ENCODE measurements at regions not wholly inside any gene's neighbourhood (a gene's known extent, or its start where the extent isn't known, plus 50 kb on each side); places are given as distances from the start of the nearest gene placed in this dataset.
A peak's percentile ranks its signal among the peaks of the same experiment; 100 is the strongest.

DNA sequence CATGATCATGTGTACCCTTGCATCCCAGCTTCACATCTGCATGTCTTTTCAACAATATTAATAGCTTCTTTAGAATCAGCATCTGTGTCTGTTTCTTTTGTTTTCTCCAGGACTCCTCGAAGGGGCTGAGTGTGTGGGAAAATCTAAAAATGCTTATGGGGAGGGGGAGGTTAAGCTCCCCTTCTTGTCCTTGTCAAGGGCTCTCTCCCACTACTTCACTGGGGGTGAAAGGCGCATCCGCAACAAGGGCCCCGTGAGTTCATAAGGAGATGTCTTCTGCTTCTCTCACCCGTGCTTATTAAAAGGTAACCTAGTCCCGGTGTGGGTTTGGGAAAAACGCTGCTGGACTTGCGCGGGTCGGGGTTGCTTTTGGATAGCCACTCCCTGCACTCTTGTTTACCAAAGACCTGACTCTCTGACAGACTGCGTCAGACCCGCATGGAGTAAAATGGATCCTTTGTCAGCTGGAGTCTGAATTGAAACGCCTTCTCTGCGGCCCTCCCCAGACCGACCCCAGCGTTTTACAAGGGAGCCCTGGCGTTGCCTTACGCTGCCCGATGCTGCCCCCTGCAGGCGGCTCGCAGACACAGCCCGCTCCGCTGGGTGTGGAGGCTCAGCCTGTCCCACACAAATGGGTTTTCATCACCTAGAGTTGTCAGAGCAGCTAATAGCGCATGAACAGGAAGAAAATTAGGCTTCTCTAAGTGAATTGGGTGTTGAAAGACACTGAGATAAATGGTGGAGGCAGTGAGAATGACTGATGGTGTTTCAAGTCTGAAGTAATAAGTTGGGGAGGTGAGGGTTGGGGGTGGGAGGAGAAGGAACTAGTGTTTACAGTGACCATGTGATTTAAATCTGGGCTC, 53.8 kb downstream of the IER5 start:
- peak; percentile 93 for DNase-seq (ENCODE audit: low spot score)

DNA sequence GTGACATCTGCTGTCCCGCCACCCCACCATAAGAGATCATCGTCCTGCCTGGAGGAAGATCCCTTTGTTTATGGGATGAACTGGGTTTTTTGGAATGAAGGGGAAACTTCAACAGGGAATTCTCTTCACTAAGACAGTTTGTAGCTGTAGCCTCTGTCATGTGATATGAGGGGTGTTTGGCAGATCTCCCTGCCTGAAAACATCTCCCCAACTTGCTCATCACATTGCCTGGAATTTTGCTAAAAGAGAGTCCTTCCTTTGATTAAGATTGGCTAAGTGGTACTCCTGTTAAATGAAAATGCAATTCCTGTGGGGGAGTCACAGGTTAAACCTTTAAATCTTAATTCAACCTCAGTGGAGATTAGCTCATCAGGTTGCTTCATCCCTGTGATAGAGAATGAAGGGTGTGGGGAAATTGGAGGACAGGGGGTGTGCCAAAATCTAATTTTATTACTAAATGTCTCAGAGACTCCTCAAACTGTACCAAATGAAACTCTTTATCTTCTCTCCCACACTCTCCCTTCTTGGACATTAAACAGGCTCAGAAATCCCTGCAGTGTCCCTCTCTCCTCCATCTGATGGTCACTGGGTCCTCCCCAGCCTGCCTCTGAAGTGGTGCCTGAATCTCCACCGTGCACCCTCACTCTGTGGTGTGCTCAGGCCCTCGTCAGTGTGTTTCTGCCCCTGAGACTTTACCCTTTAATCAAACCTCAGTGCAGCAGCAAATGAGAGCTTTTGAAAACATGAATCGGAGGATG, 54.8 kb downstream of the IER5 start:
- DNase-seq (ENCODE audit: low spot score): no peak

DNA sequence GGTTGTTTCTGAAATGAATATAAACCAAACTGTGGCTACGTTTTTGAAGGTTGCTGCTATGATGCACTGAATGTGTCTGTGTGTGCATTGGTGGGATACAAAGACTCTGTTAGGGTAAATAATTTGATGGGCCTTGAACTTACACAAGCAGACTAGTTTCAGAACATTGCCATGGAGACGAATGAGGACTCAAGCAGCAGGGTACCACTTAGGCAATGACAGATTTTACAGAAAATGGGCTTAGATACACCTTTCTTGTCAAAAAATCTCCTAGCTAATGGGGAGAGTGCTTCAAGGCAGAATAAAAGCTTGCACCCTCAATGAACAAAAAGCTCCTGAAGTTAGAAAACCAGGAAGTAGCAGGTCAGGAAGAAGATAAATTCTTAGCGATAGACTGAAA, 55.7 kb downstream of the IER5 start:
- no peak for DNase-seq (ENCODE audit: low spot score)

DNA sequence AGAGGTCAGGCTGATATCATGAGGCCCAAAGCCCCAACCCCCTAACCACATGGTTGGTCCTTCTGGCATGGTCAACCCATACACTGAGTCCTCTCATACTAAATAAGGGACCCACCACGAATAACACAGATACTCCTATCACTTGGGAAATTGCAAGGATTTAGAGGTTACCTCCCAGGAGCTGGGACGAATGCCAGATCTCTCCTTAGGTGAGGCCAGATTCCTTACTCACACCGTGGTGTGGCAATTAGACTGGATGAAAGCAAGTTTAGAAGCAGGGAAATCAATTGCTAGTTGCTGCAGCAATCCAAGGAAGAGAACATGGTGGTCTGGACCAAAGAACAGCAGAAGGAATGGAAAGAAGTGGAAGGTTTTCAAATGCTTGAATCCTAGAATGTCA, 60.1 kb downstream of the IER5 start:
- no peak for DNase-seq (ENCODE audit: low spot score)

DNA sequence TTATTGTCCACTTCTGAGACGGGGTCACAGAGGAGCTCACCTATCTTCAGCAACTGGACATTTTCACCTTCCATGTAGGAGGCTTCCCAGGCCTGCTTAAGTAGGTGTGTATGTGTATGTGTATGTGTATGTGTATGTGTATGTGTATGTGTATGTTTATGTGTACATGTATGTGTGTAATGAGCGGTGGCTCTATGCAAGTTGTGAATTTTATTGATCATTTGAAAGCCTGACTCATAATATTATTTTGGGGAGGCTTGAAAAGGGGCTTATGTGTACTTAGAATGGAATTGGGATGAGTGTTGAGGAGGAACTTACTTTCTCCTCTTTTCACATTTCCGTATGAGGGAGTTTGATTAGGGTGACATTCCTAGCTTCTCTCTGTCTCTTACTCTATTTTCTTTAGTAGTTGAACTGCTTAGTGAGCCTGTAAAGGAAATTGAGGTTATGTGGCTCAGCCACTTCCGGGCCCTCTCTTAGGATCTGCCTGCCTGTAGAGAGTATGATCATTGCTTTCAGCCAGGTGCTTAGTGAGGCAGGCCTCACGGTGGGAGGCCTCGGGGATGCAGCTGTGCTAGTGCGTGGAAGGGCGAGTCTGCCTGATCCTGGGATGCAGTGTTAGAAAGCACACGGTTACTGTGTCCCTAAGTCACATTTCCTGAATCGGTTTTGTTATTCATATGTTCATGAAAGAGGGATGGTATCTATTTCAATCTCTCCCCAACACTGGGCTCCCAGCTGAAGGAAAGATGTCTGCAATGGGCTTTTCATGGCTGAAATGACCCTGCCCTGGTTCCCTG, 61.0 kb downstream of the IER5 start:
- peak; percentile 81 for DNase-seq (ENCODE audit: low spot score)

DNA sequence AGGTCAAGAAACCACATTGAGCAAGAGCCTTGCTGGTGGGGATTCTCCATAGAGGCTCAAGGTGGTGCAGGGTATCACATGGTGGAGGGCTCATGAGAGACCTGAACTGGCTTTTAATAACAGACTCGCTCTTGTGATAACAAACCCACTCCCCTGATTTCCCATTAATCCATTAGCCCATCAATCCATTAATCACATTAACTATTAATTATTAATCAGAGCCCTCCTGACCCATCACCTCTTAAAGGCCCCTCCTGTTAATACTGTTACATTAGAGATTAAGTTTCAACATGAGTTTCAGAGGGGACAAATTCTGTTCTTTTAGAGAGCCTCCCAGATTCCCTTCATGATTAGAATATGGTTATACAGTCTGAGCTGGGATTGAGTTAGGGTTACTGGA, 61.8 kb downstream of the IER5 start:
- DNase-seq (ENCODE audit: low spot score): no peak

DNA sequence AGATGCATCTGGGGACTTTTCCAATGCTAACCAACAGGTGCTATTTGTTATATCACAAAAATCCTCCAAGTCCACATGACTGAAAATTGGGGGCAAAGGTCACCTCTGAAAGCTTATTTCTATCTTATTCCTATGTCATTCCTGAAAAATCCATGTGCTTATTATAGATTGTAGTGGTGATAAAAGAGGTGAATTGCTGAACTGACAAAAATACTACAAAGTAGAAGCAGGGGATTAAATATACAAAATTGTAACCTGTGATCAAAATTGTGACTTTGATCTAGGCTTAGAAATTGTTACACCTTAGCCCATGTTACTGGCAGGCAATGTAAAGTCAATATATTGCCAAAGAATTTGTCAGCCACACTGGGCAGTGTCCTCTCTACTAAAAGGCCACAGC, 62.3 kb downstream of the IER5 start:
- DNase-seq (ENCODE audit: low spot score): no peak

DNA sequence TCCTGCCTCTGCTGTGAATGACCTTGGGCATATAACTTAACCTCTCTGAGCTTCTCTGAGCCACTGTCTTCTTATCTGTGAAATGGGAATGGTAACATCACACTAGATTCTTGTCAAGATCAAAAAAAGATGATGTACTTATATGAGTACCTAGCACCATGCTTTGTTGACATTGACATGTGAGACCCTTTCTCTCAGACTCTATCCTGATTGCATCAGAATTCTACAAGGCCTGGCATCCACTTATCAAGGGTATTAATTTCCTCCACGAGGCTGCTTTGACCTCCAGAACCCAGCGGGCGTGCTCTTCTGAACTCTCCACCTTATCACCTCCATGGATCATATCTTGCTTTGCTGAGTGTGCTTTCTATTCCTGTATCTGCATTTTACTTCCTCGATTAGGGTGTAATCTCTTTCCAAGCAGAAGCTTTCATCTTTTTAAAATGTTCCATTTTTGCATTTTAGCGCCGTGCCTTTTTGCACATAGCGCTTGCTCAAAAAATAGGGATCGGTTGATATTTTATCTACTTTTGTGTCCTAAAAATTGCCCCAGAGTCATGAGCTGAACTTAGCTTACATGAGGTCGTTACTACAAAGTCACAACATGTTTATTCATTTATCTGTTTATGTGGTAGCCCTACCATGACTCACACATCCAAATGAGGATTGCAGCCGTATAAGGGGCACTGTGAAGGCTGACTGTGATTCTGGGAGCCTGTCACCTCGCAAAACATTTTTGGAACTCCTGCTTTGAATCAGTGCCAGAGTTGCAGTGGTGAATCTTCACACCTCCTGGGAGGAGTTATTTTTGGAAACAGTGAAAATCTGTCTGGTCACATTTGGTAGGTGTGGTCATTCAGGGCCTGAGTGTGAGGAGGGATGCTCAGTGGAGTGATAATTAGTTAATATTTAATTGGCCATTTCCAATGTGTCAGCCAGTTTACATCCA, 63.2 kb downstream of the IER5 start:
- peak; percentile 58 for DNase-seq (ENCODE audit: low spot score)

DNA sequence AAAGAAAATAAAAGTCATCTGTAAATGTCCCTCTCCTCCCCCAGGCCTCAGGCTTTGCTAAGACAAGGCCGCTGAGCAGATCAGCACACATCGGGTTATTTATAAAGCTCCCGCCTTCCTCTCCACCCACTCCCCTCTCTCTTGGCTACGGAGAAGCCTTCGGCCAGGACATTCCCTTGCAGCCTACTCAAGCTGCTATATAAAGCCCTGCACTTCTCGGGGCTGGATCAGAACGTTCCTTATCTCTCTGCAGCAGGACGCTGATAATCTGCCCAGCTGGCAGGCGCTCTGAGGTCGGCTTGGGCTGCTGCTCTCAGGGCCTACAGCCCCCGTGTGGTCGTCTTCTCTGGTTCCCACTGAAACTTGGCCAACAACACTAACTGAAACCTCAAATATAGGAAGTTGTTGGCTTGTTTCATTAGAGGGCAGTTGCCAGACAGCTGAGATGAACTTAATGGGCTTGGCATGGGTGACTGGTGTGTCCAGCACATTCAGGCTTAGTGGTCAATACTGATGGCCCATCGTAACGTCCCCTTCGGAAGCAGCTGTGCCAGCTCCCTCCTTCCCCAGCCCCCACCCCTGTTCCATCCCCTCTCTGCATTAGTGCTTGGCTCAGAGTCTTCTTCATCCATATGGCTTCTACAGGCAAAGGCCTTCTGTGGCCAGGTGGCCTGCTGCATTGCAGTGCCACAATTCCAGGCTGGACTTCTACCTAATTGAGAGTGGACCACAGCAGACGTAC, 64.6 kb downstream of the IER5 start:
- DNase-seq (ENCODE audit: low spot score): no peak

DNA sequence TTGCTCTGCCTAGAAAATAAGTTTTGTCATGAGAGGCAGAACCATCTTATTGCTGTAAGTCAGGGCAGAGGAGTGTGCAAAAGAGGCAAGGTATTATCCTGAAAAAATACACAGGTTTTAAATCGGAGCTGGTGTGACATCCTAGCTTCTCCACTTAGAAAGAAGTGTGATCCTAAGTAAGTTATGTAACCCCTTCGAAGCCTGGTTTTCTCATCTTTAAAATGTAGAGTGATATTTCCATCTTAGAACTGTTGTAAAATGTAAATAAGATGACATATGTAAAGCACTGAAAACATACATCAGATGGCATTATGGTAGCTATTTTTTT, 65.1 kb downstream of the IER5 start:
- no peak for DNase-seq (ENCODE audit: low spot score)

DNA sequence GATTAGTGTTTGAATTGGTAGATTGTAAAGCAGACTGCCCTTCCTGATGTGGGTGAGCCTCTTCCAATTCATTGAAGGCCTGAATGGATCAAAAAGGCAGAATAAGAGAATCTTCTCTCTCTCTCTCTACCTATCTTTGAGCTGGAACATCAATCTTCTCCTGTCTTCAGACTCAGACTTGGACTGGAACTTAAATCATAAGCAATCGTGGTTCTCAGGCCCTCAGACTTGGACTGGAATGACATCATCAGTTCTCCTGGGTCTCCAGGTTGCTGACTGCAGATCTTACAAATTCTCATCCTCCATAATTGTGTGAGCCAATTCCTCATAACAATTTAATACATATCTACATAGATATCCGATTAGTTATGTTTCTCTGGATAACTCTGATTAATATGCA, 66.8 kb downstream of the IER5 start:
- DNase-seq (ENCODE audit: low spot score): no peak

DNA sequence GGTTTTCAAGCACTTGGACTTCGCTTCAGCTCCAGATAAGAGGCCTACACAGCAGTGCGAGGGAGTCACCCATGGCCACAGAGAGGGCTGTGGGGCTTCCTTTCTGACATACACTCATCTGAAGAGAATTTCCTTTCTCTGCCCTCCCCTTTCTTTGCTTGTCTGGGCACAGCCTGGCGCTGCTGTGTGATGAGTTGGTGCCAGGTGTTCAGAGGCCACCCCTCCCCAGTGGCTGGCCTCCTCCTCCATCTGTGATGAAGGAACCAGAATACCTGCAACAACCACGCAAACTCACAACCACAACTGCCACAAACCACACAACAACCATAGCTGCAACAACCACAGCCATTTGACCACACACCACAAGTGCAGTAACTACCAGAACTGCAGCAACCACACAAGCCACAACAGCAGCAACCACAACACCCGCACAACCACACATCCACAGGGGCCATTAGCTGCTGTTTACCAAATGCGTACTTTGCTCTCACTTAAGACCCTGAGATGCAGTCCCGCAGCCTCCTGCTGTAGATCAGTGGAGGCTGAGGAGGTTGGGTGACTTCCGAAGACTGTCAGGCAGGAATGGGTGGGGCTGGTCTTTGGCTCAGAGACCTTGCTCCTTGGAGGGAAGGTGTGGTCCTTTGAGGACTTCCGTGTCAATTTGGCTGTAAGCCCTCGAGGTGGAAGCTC, 71.1 kb downstream of the IER5 start:
- peak; percentile 33 for DNase-seq (ENCODE audit: low spot score)

DNA sequence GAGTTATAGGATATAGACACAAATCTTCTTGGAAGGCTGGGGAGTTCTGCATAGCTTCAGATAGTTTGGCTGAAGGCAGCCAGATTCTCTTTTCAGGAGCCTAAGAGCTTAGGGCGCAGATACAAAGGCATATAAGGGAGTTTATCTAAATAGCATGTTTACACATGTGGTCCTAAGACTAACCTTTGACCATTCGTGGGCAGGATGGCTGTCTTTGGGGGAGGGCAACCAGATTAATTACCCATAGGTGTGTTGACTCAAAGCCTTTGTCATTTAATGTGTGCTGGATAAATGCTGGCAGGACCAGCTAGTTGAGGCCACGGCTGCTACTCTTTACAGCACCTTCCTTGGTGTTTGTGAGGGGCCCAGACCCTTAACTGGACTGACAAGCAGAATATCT, 71.8 kb downstream of the IER5 start:
- no peak for DNase-seq (ENCODE audit: low spot score)

DNA sequence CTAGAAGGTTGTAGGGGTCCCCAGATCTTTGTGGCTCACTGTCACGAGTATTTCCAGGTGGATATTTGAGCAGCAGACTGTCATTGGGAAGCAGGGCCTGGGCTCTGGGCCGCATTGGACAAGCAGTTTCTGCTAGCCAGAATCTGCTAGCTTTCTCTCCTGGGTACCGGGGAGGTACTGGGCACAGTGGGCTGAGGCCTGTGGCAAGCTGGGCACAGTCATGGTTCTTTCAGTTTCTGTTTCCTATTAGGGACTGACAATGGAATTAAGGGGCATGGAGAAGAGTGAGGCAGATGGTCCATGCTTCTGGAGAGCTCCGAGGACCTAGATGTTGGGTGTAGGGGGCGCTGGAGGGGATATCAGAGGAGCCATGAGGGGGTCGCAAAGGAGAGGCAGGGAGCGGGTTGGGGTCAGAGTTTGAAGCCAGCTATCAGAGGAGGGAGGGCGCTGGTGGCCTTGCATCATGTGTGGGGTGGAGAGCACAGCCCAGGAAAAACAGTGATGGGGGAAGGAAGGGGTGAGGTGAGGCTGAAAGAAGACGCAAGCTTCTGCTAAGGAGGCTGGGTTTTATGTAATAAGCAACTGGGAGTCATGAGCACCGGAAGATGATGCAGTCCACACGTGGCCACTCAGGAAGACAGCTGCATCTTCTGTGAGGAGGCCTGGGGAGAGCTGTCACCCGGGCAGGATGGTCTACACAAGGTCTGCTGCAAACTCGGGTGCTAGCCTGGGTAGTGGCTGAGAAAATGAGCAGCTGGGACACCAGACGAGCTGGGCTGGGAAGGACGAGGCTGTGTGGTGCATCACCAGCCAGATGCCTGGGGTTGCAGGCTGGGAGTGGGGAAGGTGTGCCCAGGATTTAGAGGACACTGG, 72.7 kb downstream of the IER5 start:
- DNase-seq (ENCODE audit: low spot score): no peak

DNA sequence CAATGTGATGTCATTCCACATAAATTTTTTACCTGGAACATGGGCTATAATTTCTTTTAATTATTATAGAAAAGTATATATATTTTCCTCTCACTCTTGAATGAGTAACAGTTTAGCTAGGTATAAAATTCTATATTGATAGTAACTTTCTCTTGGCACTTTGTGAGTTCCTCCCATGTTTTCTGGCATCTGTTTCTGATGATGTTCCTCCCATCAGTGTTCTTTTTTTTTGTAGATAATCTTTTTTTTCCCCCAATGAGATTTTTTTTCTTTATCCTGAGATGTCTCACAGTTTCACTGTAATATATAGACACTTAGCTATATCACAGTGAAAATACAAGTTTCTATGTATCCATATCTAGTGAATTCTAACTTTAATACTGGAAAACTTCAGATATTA, 75.2 kb downstream of the IER5 start:
- DNase-seq (ENCODE audit: low spot score): no peak

DNA sequence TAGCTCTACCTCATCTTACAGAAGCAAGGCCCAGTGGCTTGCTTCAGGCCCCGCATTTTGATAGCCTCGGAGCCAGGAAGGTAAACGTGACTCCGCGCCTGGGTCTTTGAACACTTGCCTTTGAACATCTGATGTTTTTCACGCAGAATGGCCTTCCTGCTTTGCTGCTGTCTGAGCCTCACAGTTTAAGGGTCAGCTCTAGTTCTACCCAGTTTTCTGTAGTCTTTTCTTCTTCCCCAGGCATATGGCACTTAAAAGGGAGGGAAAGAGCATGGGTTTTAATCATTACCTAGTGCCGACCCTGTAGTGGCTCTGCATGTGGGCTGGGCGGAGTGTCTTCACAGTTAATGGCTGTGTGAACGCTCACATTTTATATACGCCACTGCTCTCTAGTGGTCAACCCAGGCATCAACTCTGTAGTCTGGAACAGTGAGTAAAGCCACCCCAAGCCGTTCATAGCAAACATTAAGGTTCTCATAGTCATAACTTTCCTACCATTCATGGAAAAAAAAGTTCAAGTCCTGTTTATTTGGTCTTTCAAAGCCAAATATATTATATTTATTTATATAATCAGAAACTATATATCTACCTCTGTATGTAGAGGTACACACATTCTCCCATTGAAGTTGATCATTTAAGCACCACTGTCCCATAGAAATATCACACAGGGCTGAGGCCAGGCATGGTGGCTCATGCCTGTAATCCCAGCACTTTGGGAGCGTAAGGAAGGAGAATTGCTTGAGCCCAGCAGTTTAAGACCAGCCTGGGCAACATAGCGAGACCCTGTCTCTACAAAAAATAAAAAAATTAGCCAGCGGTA, 78.1 kb downstream of the IER5 start:
- peak; percentile 76 for DNase-seq (ENCODE audit: low spot score)

DNA sequence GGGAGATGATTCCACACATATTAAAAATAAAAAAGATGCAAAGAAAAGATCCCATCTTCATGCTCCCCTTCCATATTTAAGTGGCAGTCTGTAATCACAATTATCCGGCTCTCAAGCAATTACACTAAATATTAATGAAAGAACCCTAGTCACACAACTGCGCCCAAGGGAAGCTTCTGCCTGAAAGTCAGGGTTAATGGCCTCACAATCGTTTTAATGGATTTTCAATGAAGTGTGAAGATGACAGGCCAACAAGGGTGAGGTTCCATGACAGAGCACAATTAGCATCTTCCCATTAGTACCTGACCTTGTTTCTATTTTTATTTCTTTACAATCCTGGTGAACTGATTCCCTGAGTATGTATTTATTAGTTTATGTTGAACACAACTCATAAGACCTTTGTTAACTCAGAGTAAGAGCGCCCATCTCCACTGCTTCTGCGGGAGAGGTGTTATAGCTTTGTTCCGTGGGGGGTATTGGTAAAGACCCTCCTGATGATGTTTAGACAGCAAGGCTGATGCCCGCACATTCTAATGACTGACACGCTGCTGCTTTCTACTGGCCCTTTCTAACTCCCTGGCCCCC, 80.9 kb downstream of the IER5 start:
- no peak for DNase-seq (ENCODE audit: low spot score)

DNA sequence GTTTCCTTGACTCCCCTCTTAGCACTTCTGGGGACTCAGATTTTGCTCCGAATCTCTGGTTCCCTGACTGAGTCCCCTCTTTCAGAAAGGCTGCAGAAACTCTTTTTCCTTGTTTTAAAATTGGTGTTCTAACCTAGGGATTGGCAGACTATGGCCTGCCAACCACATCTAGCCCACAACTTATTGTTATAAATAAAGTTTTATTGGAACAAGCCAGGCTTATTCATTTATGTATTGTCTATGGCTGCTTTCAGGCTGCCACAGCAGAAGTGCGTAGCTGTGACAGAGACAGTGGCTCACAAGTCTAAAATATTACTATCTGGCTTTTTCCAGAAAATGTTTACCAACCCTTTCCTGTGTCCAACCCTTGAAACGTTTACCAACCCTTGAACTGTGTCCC, 81.7 kb downstream of the IER5 start:
- no peak for DNase-seq (ENCODE audit: low spot score)

Measured in activated CD4-positive, alpha-beta T cell treated with anti-CD3 and anti-CD28 coated beads, Interleukin-2, Interleukin-4, amounts not matched to agents 100 ng/mL and 50 ng/mL, durations not matched to agents 16 hours and 8 hours (primary cell).